GM23338 (cell line): ENCODE measurements at regions not wholly inside any gene's neighbourhood (a gene's known extent, or its start where the extent isn't known, plus 50 kb on each side); places are given as distances from the start of the nearest gene placed in this dataset.

Experiments
- ATAC-seq: fragments of 200-7000 bp; cut with Tn5 transposase; 3 replicates; pipeline ENCODE4 v1.9.1; 2020
- DNase-seq: peaks from one replicate; pipeline ENCODE4 v3.0.0-alpha.2; 2015; ENCODE audit warnings: low spot score
- H2AFZ ChIP-seq: fragments of 200-600 bp; sonication (generic); 2 replicates; pipeline ENCODE4 v1.8.0; 2016; ENCODE audit warnings: antibody characterized with exemption, mild to moderate bottlenecking, moderate library complexity
- H3F3A ChIP-seq: fragments of 200-600 bp; sonication (generic); replicated peaks from 2 replicates; pipeline ENCODE4 v1.8.0; 2017; ENCODE audit warnings: antibody characterized with exemption, mixed run types, low read depth
- H3K27ac ChIP-seq: fragments of 200-600 bp; sonication (generic); 2 replicates; pipeline ENCODE4 v1.6.1; 2016; ENCODE audit warnings: low read depth
- H3K27me3 ChIP-seq: fragments of 200-600 bp; sonication (generic); 2 replicates; pipeline ENCODE4 v1.8.0; 2016; ENCODE audit warnings: mild to moderate bottlenecking, mixed run types, moderate library complexity; ENCODE audit not compliant: insufficient read depth
- H3K36me3 ChIP-seq: fragments of 200-600 bp; sonication (generic); 2 replicates; pipeline ENCODE4 v1.8.0; 2016; ENCODE audit warnings: mild to moderate bottlenecking; ENCODE audit not compliant: insufficient read depth
- H3K4me1 ChIP-seq: fragments of 200-600 bp; sonication (generic); 2 replicates; pipeline ENCODE4 v1.8.0; 2016; ENCODE audit warnings: mild to moderate bottlenecking, moderate library complexity; ENCODE audit not compliant: insufficient read depth
- H3K4me2 ChIP-seq: fragments of 200-600 bp; sonication (generic); 2 replicates; pipeline ENCODE4 v1.7.1; 2017; ENCODE audit warnings: mixed run types
- H3K4me3 ChIP-seq: fragments of 200-600 bp; sonication (generic); 2 replicates; pipeline ENCODE4 v1.6.1; 2016; ENCODE audit warnings: mixed run types
- H3K79me2 ChIP-seq: fragments of 200-600 bp; sonication (generic); replicated peaks from 2 replicates; pipeline ENCODE4 v1.8.0; 2017; ENCODE audit warnings: mild to moderate bottlenecking; ENCODE audit not compliant: insufficient read depth
- H3K9me2 ChIP-seq: fragments of 200-600 bp; sonication (generic); 2 replicates; pipeline ENCODE4 v1.8.0; 2017; ENCODE audit not compliant: insufficient read depth
- H4K20me1 ChIP-seq: fragments of 200-600 bp; sonication (generic); replicated peaks from 2 replicates; pipeline ENCODE4 v1.8.0; 2017; ENCODE audit warnings: mild to moderate bottlenecking; ENCODE audit not compliant: insufficient read depth
- H3K27ac Mint-ChIP-seq: 2 replicates; pipeline ENCODE4 v1.8.0; 2020; ENCODE audit warnings: inconsistent platforms, mild to moderate bottlenecking, moderate library complexity, mixed read lengths
- H3K27me3 Mint-ChIP-seq: 3 replicates; pipeline ENCODE4 v1.8.0; 2022; ENCODE audit warnings: low read depth, mild to moderate bottlenecking, moderate library complexity, mixed read lengths, inconsistent platforms; ENCODE audit not compliant: insufficient read depth, poor library complexity
- H3K36me3 Mint-ChIP-seq: 3 replicates; pipeline ENCODE4 v1.8.0; 2021; ENCODE audit warnings: low read depth, mild to moderate bottlenecking, inconsistent platforms, moderate library complexity, mixed read lengths
- H3K4me1 Mint-ChIP-seq: 3 replicates; pipeline ENCODE4 v1.8.0; 2020; ENCODE audit warnings: mild to moderate bottlenecking, inconsistent platforms, mixed read lengths
- H3K4me3 Mint-ChIP-seq: 3 replicates; pipeline ENCODE4 v1.8.0; 2021; ENCODE audit warnings: moderate library complexity, mild to moderate bottlenecking, inconsistent platforms, mixed read lengths
- H3K9me3 Mint-ChIP-seq: 3 replicates; pipeline ENCODE4 v1.8.0; 2020; ENCODE audit warnings: moderate library complexity, mild to moderate bottlenecking, inconsistent platforms, mixed read lengths
- CREB1 ChIP-seq: fragments of 250-450 bp; sonication (Bioruptor Pico); IDR thresholded peaks from 2 replicates; pipeline ENCODE4 v1.5.0; 2020; ENCODE audit warnings: low read depth, mild to moderate bottlenecking, moderate library complexity
- EZH2 ChIP-seq: fragments of 200-600 bp; sonication (generic); IDR thresholded peaks from one replicate; pipeline ENCODE4 v1.8.0; 2017; ENCODE audit warnings: antibody characterized with exemption, mild to moderate bottlenecking, low read depth; ENCODE audit not compliant: unreplicated experiment
- EZH2phosphoT487 ChIP-seq: fragments of 200-600 bp; sonication (generic); IDR thresholded peaks from one replicate; pipeline ENCODE4 v1.8.1; 2018; ENCODE audit warnings: antibody characterized with exemption; ENCODE audit not compliant: unreplicated experiment
- STAT1 ChIP-seq: IDR thresholded peaks from one replicate; pipeline ENCODE4 v1.6.1; 2016; ENCODE audit warnings: antibody characterized with exemption; ENCODE audit not compliant: unreplicated experiment
- ZNF114 ChIP-seq: fragments of 250-450 bp; sonication (Bioruptor Pico); IDR thresholded peaks from 2 replicates; pipeline ENCODE4 v1.5.0; 2020; ENCODE audit warnings: mild to moderate bottlenecking, moderate library complexity
- ZNF331 ChIP-seq: fragments of 250-450 bp; sonication (Bioruptor Pico); IDR thresholded peaks from 2 replicates; pipeline ENCODE4 v1.5.0; 2020; ENCODE audit warnings: low read depth, mild to moderate bottlenecking, moderate library complexity
- TF ChIP-seq, protein P1 (sequence below): IDR thresholded peaks from 2 replicates; pipeline ENCODE4 v1.6.1; 2016; ENCODE audit warnings: antibody characterized with exemption
- TF ChIP-seq, protein P2 (sequence below), 2 experiments: fragments of 200-600 bp in 1 of 2; sonication (generic) in 1 of 2; conservative IDR thresholded peaks; 2 replicates each; pipeline versions ENCODE4 v1.5.1 to v1.6.1; 2016 to 2017; ENCODE audit warnings: antibody characterized with exemption in 2 of 2, low read depth in 2 of 2, mild to moderate bottlenecking in 2 of 2, moderate library complexity in 1 of 2

DNA sequence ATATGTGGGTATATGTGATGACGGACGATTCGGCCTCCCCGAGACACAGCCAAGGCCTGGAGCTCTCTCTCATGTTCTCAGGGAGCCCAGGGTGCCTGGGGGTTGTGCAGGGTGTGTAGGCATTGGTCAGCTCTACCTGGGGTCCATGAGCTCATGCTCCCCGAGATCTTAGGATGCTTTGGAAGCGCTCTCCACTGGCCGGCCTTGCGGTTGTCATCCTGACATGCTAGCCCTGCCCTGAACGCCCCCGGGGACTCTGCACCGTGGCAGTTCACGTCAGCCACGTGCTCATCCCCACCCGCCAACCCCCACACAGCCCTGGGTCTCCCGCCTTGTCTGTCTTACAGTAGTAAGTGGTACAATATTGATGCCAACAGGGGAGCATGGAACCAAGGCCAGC is 67.8 kb downstream of the RTP5 start (continued):
- TF ChIP-seq EZH2phosphoT487 (no peak), ZNF331 (CRISPR knock-in tag) (no peak), STAT1 (no peak)

DNA sequence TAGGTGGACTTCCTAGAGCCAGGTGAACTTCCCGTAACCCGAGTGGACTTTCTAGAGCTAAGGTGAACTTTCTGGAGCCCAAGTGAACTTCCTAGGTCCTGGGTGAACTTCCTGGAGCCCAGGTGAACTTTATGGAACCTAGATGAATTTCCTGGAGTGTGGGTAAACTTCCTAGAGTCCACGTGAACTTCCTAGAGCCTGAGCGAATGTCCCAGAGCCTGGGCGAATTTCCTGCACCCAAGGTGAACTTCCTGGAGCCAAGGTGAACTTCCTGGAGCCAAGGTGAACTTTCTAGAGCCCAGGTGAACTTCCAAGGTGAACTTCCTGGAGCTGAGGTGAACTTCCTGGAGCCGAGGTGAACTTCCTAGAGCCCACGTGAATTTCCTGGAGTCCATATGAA is 70.0 kb downstream of the RTP5 start:
- H2AFZ ChIP-seq, result no peak overlapping the region
- DNase-seq, result no peak
- H3K36me3 ChIP-seq, result no peaks in the 10 kb centered on the region
- H3K4me2 ChIP-seq, result no peak overlapping the region
- peaks cover 7% of the 10 kb centered on the region for H3K4me1 Mint-ChIP-seq
- H3K27me3 ChIP-seq, result peaks cover 12% of the 10 kb centered on the region
- TF ChIP-seq EZH2 (no peak), ZNF331 (CRISPR knock-in tag) (no peak), ZNF114 (CRISPR knock-in tag) (no peak)
- TF ChIP-seq, protein P1, sequence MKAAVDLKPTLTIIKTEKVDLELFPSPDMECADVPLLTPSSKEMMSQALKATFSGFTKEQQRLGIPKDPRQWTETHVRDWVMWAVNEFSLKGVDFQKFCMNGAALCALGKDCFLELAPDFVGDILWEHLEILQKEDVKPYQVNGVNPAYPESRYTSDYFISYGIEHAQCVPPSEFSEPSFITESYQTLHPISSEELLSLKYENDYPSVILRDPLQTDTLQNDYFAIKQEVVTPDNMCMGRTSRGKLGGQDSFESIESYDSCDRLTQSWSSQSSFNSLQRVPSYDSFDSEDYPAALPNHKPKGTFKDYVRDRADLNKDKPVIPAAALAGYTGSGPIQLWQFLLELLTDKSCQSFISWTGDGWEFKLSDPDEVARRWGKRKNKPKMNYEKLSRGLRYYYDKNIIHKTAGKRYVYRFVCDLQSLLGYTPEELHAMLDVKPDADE, result no peak
- peaks cover 9% of the 10 kb centered on the region for H3K27me3 Mint-ChIP-seq
- peaks cover 13% of the 10 kb centered on the region for H3K36me3 Mint-ChIP-seq
- H3K9me3 Mint-ChIP-seq, result peaks cover 24% of the 10 kb centered on the region
- H3K4me3 ChIP-seq, result no peak overlapping the region
- H3K9me2 ChIP-seq, result peaks cover 5% of the 10 kb centered on the region; the same call in 1 of the 2 replicates
- no peak for ATAC-seq
- H3K27ac ChIP-seq, result no peak overlapping the region
- no peaks in the 10 kb centered on the region for H3F3A ChIP-seq
- no peak overlapping the region for H3K4me3 Mint-ChIP-seq
- H3K4me1 ChIP-seq, result no peaks in the 10 kb centered on the region
- H3K79me2 ChIP-seq, result no peaks in the 10 kb centered on the region
- H4K20me1 ChIP-seq, result no peaks in the 10 kb centered on the region
- H3K27ac Mint-ChIP-seq, result no peak overlapping the region

GRCh38 chr2:241940329-241940728 is 70.8 kb downstream of the RTP5 start:
- H3K79me2 ChIP-seq, result no peaks in the 10 kb centered on the region
- no peaks in the 10 kb centered on the region for H3F3A ChIP-seq
- peaks cover 9% of the 10 kb centered on the region for H3K27me3 Mint-ChIP-seq
- no peaks in the 10 kb centered on the region for H3K36me3 ChIP-seq
- TF ChIP-seq, protein P2, sequence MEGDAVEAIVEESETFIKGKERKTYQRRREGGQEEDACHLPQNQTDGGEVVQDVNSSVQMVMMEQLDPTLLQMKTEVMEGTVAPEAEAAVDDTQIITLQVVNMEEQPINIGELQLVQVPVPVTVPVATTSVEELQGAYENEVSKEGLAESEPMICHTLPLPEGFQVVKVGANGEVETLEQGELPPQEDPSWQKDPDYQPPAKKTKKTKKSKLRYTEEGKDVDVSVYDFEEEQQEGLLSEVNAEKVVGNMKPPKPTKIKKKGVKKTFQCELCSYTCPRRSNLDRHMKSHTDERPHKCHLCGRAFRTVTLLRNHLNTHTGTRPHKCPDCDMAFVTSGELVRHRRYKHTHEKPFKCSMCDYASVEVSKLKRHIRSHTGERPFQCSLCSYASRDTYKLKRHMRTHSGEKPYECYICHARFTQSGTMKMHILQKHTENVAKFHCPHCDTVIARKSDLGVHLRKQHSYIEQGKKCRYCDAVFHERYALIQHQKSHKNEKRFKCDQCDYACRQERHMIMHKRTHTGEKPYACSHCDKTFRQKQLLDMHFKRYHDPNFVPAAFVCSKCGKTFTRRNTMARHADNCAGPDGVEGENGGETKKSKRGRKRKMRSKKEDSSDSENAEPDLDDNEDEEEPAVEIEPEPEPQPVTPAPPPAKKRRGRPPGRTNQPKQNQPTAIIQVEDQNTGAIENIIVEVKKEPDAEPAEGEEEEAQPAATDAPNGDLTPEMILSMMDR (conservative IDR thresholded peaks at IDR 0.05; ENCODE audit: low read depth in 2 of 2), result peak; percentile 68 to 69
- no peak for TF ChIP-seq CREB1 (CRISPR knock-in tag)
- DNase-seq (peak; percentile 66), ATAC-seq (no peak)
- H3K4me3 Mint-ChIP-seq, result no peak overlapping the region
- no peaks in the 10 kb centered on the region for H3K4me1 ChIP-seq
- peaks cover 7% of the 10 kb centered on the region for H3K4me1 Mint-ChIP-seq
- H4K20me1 ChIP-seq, result no peaks in the 10 kb centered on the region
- H3K4me2 ChIP-seq, result no peak overlapping the region
- H2AFZ ChIP-seq, result no peak overlapping the region
- peaks cover 24% of the 10 kb centered on the region for H3K9me3 Mint-ChIP-seq
- H3K27ac Mint-ChIP-seq, result no peak overlapping the region; the same call in 1 of the 2 replicates
- H3K27ac ChIP-seq, result no peak overlapping the region
- H3K27me3 ChIP-seq, result peaks cover 12% of the 10 kb centered on the region
- H3K9me2 ChIP-seq, result peaks cover 5% of the 10 kb centered on the region; the same call in 1 of the 2 replicates
- peaks cover 13% of the 10 kb centered on the region for H3K36me3 Mint-ChIP-seq
- no peak overlapping the region for H3K4me3 ChIP-seq
